NCI-H1048 (cell line): ENCODE measurements at regions not wholly inside any gene's neighbourhood (a gene's known extent, or its start where the extent isn't known, plus 50 kb on each side); places are given as distances from the start of the nearest gene placed in this dataset.

ENCODE experiments used
- DNase-seq: peaks from one replicate; lab custom pipeline; 2025; lab: John Stamatoyannopoulos, UW

GRCh38 chrX:134173541-134174272 is 63.3 kb upstream of the CCDC160 start:
- DNase-seq = no peak

DNA sequence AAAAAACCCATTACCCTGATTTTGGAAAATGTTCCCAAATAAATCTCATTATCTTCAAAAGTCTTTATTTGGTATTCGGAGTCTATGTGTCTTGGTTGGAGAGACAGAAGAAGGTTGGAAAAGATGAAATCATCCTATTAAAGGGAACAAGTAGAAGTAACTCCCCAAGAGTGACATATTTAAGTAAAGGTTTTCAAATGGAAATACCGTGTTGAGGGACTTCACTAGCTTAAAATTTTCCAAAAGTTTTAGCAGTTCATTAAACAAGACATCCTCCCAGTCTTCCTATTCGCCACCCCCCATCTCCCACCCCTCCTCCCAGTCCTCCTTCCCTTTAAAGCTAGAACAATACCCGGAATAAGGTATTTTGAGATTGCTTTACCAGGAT is 62.7 kb upstream of the CCDC160 start:
- no peak for DNase-seq

- DNase-seq = no peak
These were observed 62.1 kb upstream of the CCDC160 start for GRCh38 chrX:134174859-134175258.

- DNase-seq = no peak
These were observed 59.5 kb upstream of the CCDC160 start for GRCh38 chrX:134177527-134177926.

GRCh38 chrX:134180601-134181274 is 56.2 kb upstream of the CCDC160 start:
- peak; percentile 0 for DNase-seq

DNA sequence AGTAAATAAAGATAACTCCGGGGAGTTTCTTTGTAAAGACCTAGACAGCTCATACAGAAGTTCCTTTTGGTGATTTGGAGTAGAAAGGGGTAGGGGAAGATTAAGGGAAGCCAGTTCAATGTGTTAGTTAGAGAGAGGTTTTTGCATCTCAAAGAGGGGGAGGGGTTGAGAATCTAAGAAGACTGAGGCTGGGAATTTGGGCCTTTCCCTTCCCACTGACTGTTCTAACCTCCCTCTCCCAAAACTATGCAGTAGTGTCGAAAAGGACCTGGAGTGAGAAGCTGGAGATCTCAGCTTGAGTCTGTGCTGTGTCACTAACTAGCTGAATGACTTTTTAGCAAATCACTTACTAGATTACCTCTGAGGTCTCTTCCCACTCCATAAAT is 55.7 kb upstream of the CCDC160 start:
- DNase-seq = no peak

- no peak for DNase-seq
These were observed 53.3 kb upstream of the CCDC160 start for GRCh38 chrX:134183665-134184064.

DNA sequence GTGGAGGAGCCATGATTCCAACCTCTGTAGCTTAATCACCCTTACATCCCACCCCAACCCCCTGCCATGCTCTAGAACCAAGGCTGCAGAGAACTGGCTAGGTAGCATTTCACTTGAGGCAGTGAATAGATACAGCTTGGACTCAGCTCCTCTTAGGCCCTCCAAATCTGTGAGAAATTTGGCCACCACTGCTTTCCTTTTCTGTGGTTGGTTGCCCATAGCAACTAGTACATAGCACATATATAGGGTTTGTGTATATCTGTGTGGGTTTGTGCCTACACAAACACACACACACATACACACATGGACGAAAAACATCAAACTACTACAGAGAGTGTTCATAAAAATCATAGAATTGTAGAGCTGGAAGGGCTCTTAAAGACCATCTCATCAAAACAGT is 52.0 kb upstream of the CCDC160 start:
- DNase-seq = no peak

DNA sequence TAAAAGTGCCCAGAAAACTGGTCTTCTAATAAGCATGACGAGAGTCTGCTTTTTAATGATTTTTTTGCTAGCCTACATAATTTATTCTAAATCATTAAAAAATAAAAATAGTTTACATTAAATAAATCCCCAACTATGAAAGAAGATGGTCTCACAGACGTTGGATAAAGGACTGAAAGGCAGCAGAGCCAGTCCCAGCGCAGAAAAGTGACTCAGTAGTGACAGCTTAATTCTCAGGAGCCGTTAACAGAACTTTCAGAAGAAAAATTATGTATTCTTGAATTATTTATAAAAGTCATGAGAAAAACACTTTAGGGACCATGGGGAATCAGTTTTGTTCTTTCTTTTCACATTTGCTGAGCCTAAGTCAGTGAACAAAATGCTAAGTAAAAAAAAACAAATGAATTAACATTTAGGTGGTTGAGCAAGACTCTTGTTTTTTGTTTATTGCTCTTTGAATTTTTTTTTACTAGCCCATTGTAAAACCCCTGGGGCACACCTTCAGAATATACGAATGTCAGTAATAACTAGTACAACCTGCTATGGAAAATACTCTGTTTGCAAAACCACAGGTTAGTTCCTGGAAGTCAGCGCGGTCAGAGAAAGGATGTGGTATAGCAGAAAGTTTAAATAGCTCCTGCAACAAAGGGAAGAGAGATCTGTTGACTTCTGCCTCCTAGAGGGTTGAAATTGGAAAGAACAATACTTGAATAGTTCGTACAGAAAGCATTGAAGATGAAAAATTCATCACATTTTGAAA is 50.4 kb upstream of the CCDC160 start:
- no peak for DNase-seq
